Kidney tubule cell (primary cell): ENCODE measurements at regions not wholly inside any gene's neighbourhood (a gene's known extent, or its start where the extent isn't known, plus 50 kb on each side); places are given as distances from the start of the nearest gene placed in this dataset.
"Not testable (repeated sequence)": the region's sequence is repeated elsewhere in the genome, so short reads cannot be mapped to it uniquely, and the experiment has no call there.

ENCODE experiments used
- DNase-seq: peaks from one replicate; pipeline ENCODE4 v3.0.0-alpha.2; 2018; ENCODE audit warnings: low spot score

GRCh38 chr4:1524761-1525160 is 118.5 kb upstream of the NKX1-1 start:
- no peak for DNase-seq

- DNase-seq = no peak
Measured at GRCh38 chr4:1523907-1524636, 117.8 kb upstream of the NKX1-1 start.

GRCh38 chr4:1523506-1523905 is 117.3 kb upstream of the NKX1-1 start:
- no peak for DNase-seq

GRCh38 chr4:1523033-1523432 is 116.8 kb upstream of the NKX1-1 start:
- no peak for DNase-seq

- DNase-seq = no peak
Measured at GRCh38 chr4:1522606-1523005, 116.4 kb upstream of the NKX1-1 start.

- DNase-seq = no peak
Measured at GRCh38 chr4:1521821-1522361, 115.6 kb upstream of the NKX1-1 start.

GRCh38 chr4:1520795-1521576 is 114.7 kb upstream of the NKX1-1 start:
- not testable (repeated sequence) for DNase-seq

GRCh38 chr4:1519787-1520661 is 113.8 kb upstream of the NKX1-1 start:
- DNase-seq = no peak

GRCh38 chr4:1518997-1519700 is 112.9 kb upstream of the NKX1-1 start:
- DNase-seq = no peak

GRCh38 chr4:1517592-1518411 is 111.6 kb upstream of the NKX1-1 start:
- DNase-seq = no peak

GRCh38 chr4:1516881-1517480 is 110.7 kb upstream of the NKX1-1 start:
- DNase-seq = no peak

- no peak for DNase-seq
Measured at GRCh38 chr4:1516261-1516660, 110.0 kb upstream of the NKX1-1 start.

GRCh38 chr4:1515763-1516162 is 109.5 kb upstream of the NKX1-1 start:
- DNase-seq = no peak

- no peak for DNase-seq
Measured at GRCh38 chr4:1515156-1515555, 108.9 kb upstream of the NKX1-1 start.

GRCh38 chr4:1514612-1515011 is 108.4 kb upstream of the NKX1-1 start:
- no peak for DNase-seq

GRCh38 chr4:1513936-1514483 is 107.8 kb upstream of the NKX1-1 start:
- DNase-seq = no peak

GRCh38 chr4:1512738-1513660 is 106.8 kb upstream of the NKX1-1 start:
- DNase-seq = peak; percentile 44

GRCh38 chr4:1512051-1512737 is 106.0 kb upstream of the NKX1-1 start:
- no peak for DNase-seq
